ENCODE measurements at regions not wholly inside any gene's neighbourhood (a gene's known extent, or its start where the extent isn't known, plus 50 kb on each side); places are given as distances from the start of the nearest gene placed in this dataset.

- H3K27ac ChIP-seq (ENCODE audit: insufficient read depth, low read depth, low read length), result no peak overlapping the region
- dilution Hi-C loops (cut with MboI; ENCODE audit: extremely low pct_ligation_motif_present, low sequenced_read_pairs) (no loop called here), intact Hi-C loops (cut with micrococcal nuclease) (no loop called here)
- no peak for FAIRE-seq
- H3K9ac ChIP-seq (replicated peaks; ENCODE audit: extremely low read depth, insufficient read depth, low read length), result no peak overlapping the region
- no peaks in the 10 kb centered on the region for H3K36me3 ChIP-seq (ENCODE audit: control insufficient read depth in 2 of 2, extremely low read depth in 1 of 2, insufficient read depth in 2 of 2, low read length in 2 of 2)
- H3K4me2 ChIP-seq (ENCODE audit: insufficient read depth, low read length), result no peak overlapping the region
- no peaks in the 10 kb centered on the region for H3K4me1 ChIP-seq (ENCODE audit: control insufficient read depth, extremely low read depth, insufficient read depth, low read length)
- TF ChIP-seq MYC (IDR thresholded peaks at IDR 0.05; ENCODE audit: low read depth, low read length) (no peak), FOS (IDR thresholded peaks at IDR 0.05; ENCODE audit: borderline replicate concordance, insufficient read depth, low read length) (no peak), POLR2A (IDR thresholded peaks at IDR 0.05; ENCODE audit: low read depth, low read length) (no peak), POLR2AphosphoS5 (IDR thresholded peaks at IDR 0.05; ENCODE audit: insufficient read depth, low read depth, low read length) (no peak), CTCF (IDR thresholded peaks at IDR 0.05; ENCODE audit: extremely low read depth in 1 of 2, insufficient read depth in 1 of 2, low read depth in 1 of 2, low read length in 2 of 2) (no peak), EZH2 (IDR thresholded peaks at IDR 0.05; ENCODE audit: borderline replicate concordance, low read depth, low read length, severe bottlenecking) (no peak), MAX (IDR thresholded peaks at IDR 0.05; ENCODE audit: insufficient read depth, insufficient read length) (no peak), GATA2 (IDR thresholded peaks at IDR 0.05; ENCODE audit: insufficient read depth, insufficient read length, low read depth, low read length) (no peak), JUN (IDR thresholded peaks at IDR 0.05; ENCODE audit: borderline replicate concordance, insufficient read depth, insufficient read length, low read depth) (no peak)
- ChIA-PET POLR2A (no interaction called here), CTCF (interaction anchor here (3.1 kb wide), 1 partner anchor 9 kb away, joined by 11 read pairs; no protein-coding TSS in a partner anchor)
- H3K9me1 ChIP-seq (replicated peaks; ENCODE audit: control insufficient read depth, extremely low read depth, insufficient read depth, low read length), result no peaks in the 10 kb centered on the region
- no peaks in the 10 kb centered on the region for H3K9me3 ChIP-seq (replicated peaks; ENCODE audit: control insufficient read depth, insufficient read depth, low read length)
- BruUV-seq (replicated peaks), result no TSS peak
- no peak for DNase-seq (ENCODE audit: low read depth, low spot score)
- no peaks in the 10 kb centered on the region for H4K20me1 ChIP-seq (replicated peaks; ENCODE audit: control insufficient read depth, extremely low read depth, insufficient read depth, low read length)
- no peaks in the 10 kb centered on the region for H3K79me2 ChIP-seq (ENCODE audit: control insufficient read depth, insufficient read depth, low read length)
- H3K27me3 ChIP-seq (ENCODE audit: control insufficient read depth in 2 of 2, insufficient read depth in 2 of 2, low read length in 2 of 2), result peaks cover 2 to 3% of the 10 kb centered on the region in 2 experiments
- no peak overlapping the region for H2AFZ ChIP-seq (ENCODE audit: low read depth, low read length)
- no peak overlapping the region for H3K4me3 ChIP-seq (replicated peaks in 1 of 3; ENCODE audit: insufficient read depth in 1 of 3, low read depth in 1 of 3, low read length in 3 of 3)
Observed at GRCh38 chr4:42271096-42271495, 118.6 kb upstream of the BEND4 start.

Data from endothelial cell of umbilical vein (primary cell).